ENCODE measurements at regions not wholly inside any gene's neighbourhood (a gene's known extent, or its start where the extent isn't known, plus 50 kb on each side); places are given as distances from the start of the nearest gene placed in this dataset.

GRCh38 chr10:83960125-83960524 lies 179.2 kb upstream of the GHITM start:
- TF ChIP-seq EP300 (IDR thresholded peaks at IDR 0.05) (no peak), CTCF (IDR thresholded peaks at IDR 0.05) (no peak)
